ENCODE measurements at regions not wholly inside any gene's neighbourhood (a gene's known extent, or its start where the extent isn't known, plus 50 kb on each side); places are given as distances from the start of the nearest gene placed in this dataset.

GRCh38 chr9:90027296-90027790, 422.5 kb downstream of the GADD45G start:
- no peak for DNase-seq (ENCODE audit: low read depth, low spot score)
- no peaks in the 10 kb centered on the region for H3K9me3 ChIP-seq (ENCODE audit: low read depth, low read length)
- H3K4me3 ChIP-seq, result no peak overlapping the region
- H3K36me3 ChIP-seq (ENCODE audit: insufficient read depth, low read length), result no peaks in the 10 kb centered on the region
- no peak overlapping the region for H3K27ac ChIP-seq
- no peak for TF ChIP-seq POLR2AphosphoS5 (IDR thresholded peaks at IDR 0.05; ENCODE audit: borderline replicate concordance, low read depth, low read length)
- TF ChIP-seq EZH2 (IDR thresholded peaks at IDR 0.05), result no peak
- no peak for TF ChIP-seq FOXP2 (optimal IDR thresholded peaks at IDR 0.05; ENCODE audit: control extremely low read depth, extremely low read length, insufficient read depth)
- no peak overlapping the region for H3K9ac ChIP-seq (ENCODE audit: insufficient read length)

DNA sequence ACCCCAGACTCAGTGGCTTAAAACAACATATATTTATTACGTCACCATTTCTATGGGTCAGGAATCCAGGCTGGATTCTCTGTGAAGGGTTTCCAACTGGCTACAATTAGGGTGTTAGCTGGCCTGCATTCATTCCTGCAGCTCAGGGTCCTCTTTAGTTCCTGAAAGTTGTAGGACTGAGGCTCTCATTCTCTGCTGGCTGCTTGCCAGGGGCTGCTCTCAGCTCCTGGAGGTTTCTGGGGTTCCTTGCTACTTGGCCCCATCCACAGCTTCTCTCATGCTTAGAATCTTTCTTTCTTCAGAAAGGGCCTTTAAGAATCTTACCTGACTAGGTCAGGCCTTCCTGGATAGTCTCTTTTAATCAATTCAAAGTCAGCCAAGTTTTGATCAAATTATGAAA, 424.6 kb downstream of the GADD45G start:
- H3K36me3 ChIP-seq (ENCODE audit: insufficient read depth, low read length), result no peaks in the 10 kb centered on the region
- TF ChIP-seq FOXP2 (optimal IDR thresholded peaks at IDR 0.05; ENCODE audit: control extremely low read depth, extremely low read length, insufficient read depth) (no peak), EZH2 (IDR thresholded peaks at IDR 0.05) (no peak), POLR2AphosphoS5 (IDR thresholded peaks at IDR 0.05; ENCODE audit: borderline replicate concordance, low read depth, low read length) (no peak)
- no peak for DNase-seq (ENCODE audit: low read depth, low spot score)
- no peaks in the 10 kb centered on the region for H3K9me3 ChIP-seq (ENCODE audit: low read depth, low read length)
- H3K27ac ChIP-seq, result no peak overlapping the region
- no peak overlapping the region for H3K9ac ChIP-seq (ENCODE audit: insufficient read length)
- H3K4me3 ChIP-seq, result no peak overlapping the region

DNA sequence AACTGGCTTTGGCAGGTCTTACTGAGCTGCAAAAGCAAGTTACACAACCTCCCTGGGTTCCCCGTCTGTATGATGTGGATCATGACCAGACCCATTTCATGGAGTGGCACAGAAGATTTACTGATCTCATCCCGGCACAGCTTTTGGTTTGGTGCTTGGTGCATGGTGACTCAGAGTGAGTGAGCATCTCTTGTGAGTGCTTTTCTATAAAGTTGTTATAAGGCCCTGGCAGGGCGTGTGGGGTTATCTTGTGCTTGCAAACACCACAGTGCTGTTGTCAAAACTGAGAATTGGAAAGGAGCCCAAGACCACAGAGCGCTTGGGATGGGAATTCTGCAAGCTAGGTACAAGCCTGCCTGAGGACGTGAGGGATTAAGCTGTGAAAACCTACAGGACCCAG, 425.2 kb downstream of the GADD45G start:
- no peak overlapping the region for H3K9ac ChIP-seq (ENCODE audit: insufficient read length)
- DNase-seq (ENCODE audit: low read depth, low spot score), result no peak
- TF ChIP-seq POLR2AphosphoS5 (IDR thresholded peaks at IDR 0.05; ENCODE audit: borderline replicate concordance, low read depth, low read length) (no peak), FOXP2 (optimal IDR thresholded peaks at IDR 0.05; ENCODE audit: control extremely low read depth, extremely low read length, insufficient read depth) (no peak), EZH2 (IDR thresholded peaks at IDR 0.05) (no peak)
- H3K27ac ChIP-seq, result no peak overlapping the region
- H3K9me3 ChIP-seq (ENCODE audit: low read depth, low read length), result no peaks in the 10 kb centered on the region
- H3K4me3 ChIP-seq, result no peak overlapping the region
- no peaks in the 10 kb centered on the region for H3K36me3 ChIP-seq (ENCODE audit: insufficient read depth, low read length)

GRCh38 chr9:90032296-90033027, 427.6 kb downstream of the GADD45G start:
- no peak overlapping the region for H3K4me3 ChIP-seq
- H3K9me3 ChIP-seq (ENCODE audit: low read depth, low read length), result no peaks in the 10 kb centered on the region
- DNase-seq (ENCODE audit: low read depth, low spot score), result no peak
- H3K36me3 ChIP-seq (ENCODE audit: insufficient read depth, low read length), result no peaks in the 10 kb centered on the region
- TF ChIP-seq POLR2AphosphoS5 (IDR thresholded peaks at IDR 0.05; ENCODE audit: borderline replicate concordance, low read depth, low read length) (no peak), FOXP2 (optimal IDR thresholded peaks at IDR 0.05; ENCODE audit: control extremely low read depth, extremely low read length, insufficient read depth) (no peak), EZH2 (IDR thresholded peaks at IDR 0.05) (no peak)
- no peak overlapping the region for H3K9ac ChIP-seq (ENCODE audit: insufficient read length)
- no peak overlapping the region for H3K27ac ChIP-seq

DNA sequence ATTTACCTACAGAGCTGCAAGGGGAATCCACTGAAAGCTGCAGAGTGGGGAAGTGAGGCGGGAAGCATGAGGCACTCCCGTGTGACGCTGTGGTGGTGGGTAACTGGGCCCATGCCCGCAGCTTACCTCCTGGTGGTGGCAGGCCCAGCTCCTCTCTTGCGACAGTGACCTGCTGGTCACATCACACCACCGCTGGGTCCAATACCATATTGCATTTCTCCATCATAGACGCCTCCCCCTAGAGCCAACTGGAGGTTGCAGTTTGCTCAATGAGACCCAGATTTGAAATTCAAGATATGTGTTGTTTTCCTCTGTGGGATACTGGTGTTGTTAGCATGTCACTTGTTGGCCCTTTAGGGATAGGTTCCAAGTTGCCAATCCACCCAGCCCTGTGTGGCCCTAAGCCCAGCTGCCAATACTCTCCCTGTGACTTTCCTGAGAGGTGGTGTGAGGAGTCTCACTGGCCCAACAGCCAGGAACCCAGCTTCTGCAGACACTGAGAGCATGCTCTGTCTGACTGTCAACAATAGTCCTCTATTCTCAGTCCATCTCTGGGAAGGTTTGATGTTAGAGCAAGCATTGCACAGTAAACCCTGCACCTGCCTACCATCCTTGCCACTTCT, 428.3 kb downstream of the GADD45G start:
- DNase-seq (ENCODE audit: low read depth, low spot score), result no peak
- Histone ChIP-seq H3K4me3 (no peak overlapping the region), H3K9ac (ENCODE audit: insufficient read length) (no peak overlapping the region), H3K9me3 (ENCODE audit: low read depth, low read length) (no peaks in the 10 kb centered on the region), H3K27ac (no peak overlapping the region), H3K36me3 (ENCODE audit: insufficient read depth, low read length) (no peaks in the 10 kb centered on the region)
- no peak for TF ChIP-seq FOXP2 (optimal IDR thresholded peaks at IDR 0.05; ENCODE audit: control extremely low read depth, extremely low read length, insufficient read depth)
- TF ChIP-seq EZH2 (IDR thresholded peaks at IDR 0.05), result no peak
- no peak for TF ChIP-seq POLR2AphosphoS5 (IDR thresholded peaks at IDR 0.05; ENCODE audit: borderline replicate concordance, low read depth, low read length)

GRCh38 chr9:90034071-90034470, 429.3 kb downstream of the GADD45G start:
- Histone ChIP-seq H3K27ac (no peak overlapping the region), H3K36me3 (ENCODE audit: insufficient read depth, low read length) (no peaks in the 10 kb centered on the region), H3K4me3 (no peak overlapping the region), H3K9me3 (ENCODE audit: low read depth, low read length) (no peaks in the 10 kb centered on the region), H3K9ac (ENCODE audit: insufficient read length) (no peak overlapping the region)
- no peak for DNase-seq (ENCODE audit: low read depth, low spot score)
- TF ChIP-seq EZH2 (IDR thresholded peaks at IDR 0.05) (no peak), POLR2AphosphoS5 (IDR thresholded peaks at IDR 0.05; ENCODE audit: borderline replicate concordance, low read depth, low read length) (no peak), FOXP2 (optimal IDR thresholded peaks at IDR 0.05; ENCODE audit: control extremely low read depth, extremely low read length, insufficient read depth) (no peak)

DNA sequence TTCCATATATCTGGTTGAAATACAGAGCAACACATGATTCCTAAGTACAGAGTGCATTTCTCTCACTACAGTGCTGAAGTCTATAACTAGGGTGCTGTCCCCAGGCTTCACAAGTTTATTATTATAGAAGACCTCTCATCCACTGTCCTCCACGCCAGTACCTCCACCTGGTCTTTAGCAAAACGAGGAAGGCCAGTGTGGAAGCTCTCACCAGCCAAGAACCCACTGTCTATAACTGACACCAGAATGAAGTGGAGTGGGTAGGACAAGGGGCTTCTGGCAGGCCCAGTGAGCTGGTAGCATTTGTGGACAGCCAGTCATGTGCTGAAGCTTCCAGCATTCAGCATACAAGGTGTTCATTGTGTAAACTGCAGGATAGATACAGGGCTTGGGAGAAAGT, 430.7 kb downstream of the GADD45G start:
- Histone ChIP-seq H3K4me3 (no peak overlapping the region), H3K27ac (no peak overlapping the region), H3K9me3 (ENCODE audit: low read depth, low read length) (no peaks in the 10 kb centered on the region), H3K9ac (ENCODE audit: insufficient read length) (no peak overlapping the region), H3K36me3 (ENCODE audit: insufficient read depth, low read length) (no peaks in the 10 kb centered on the region)
- TF ChIP-seq FOXP2 (optimal IDR thresholded peaks at IDR 0.05; ENCODE audit: control extremely low read depth, extremely low read length, insufficient read depth), result no peak
- no peak for DNase-seq (ENCODE audit: low read depth, low spot score)

GRCh38 chr9:90037146-90037797, 432.5 kb downstream of the GADD45G start:
- DNase-seq (ENCODE audit: low read depth, low spot score), result no peak
- H3K27ac ChIP-seq, result no peak overlapping the region
- H3K9ac ChIP-seq (ENCODE audit: insufficient read length), result no peak overlapping the region
- no peak overlapping the region for H3K4me3 ChIP-seq
- no peaks in the 10 kb centered on the region for H3K9me3 ChIP-seq (ENCODE audit: low read depth, low read length)
- H3K36me3 ChIP-seq (ENCODE audit: insufficient read depth, low read length), result no peaks in the 10 kb centered on the region
- TF ChIP-seq EZH2 (IDR thresholded peaks at IDR 0.05), result no peak
- no peak for TF ChIP-seq FOXP2 (optimal IDR thresholded peaks at IDR 0.05; ENCODE audit: control extremely low read depth, extremely low read length, insufficient read depth)
- no peak for TF ChIP-seq POLR2AphosphoS5 (IDR thresholded peaks at IDR 0.05; ENCODE audit: borderline replicate concordance, low read depth, low read length)
